ENCODE measurements at regions not wholly inside any gene's neighbourhood (a gene's known extent, or its start where the extent isn't known, plus 50 kb on each side); places are given as distances from the start of the nearest gene placed in this dataset.

DNA sequence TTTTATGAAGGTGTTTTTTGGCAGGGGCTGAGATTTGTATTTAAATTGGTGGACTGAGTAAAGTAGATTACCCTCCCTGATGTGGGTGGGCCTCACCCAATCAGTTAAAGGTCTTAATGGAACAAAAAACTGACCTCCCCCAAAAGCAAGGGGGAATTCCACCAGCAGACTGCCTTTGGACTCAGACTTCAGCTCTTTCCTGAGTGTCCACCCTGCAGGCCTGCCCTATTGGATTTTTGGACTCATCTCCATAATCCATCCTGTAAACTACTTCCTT, 228.4 kb upstream of the CAND1 start:
- intact Hi-C loops (cut with DNase I), result no loop called here
- Histone ChIP-seq H3K4me1 (peaks cover 0 to 8% (median 0%) of the 10 kb centered on the region in 9 donors), H3K27ac (no peak overlapping the region), H3K27me3 (no peaks in the 10 kb centered on the region), H3K4me3 (no peak overlapping the region), H3K9me3 (no peaks in the 10 kb centered on the region), H3K36me3 (no peaks in the 10 kb centered on the region)
- TF ChIP-seq, protein P1, sequence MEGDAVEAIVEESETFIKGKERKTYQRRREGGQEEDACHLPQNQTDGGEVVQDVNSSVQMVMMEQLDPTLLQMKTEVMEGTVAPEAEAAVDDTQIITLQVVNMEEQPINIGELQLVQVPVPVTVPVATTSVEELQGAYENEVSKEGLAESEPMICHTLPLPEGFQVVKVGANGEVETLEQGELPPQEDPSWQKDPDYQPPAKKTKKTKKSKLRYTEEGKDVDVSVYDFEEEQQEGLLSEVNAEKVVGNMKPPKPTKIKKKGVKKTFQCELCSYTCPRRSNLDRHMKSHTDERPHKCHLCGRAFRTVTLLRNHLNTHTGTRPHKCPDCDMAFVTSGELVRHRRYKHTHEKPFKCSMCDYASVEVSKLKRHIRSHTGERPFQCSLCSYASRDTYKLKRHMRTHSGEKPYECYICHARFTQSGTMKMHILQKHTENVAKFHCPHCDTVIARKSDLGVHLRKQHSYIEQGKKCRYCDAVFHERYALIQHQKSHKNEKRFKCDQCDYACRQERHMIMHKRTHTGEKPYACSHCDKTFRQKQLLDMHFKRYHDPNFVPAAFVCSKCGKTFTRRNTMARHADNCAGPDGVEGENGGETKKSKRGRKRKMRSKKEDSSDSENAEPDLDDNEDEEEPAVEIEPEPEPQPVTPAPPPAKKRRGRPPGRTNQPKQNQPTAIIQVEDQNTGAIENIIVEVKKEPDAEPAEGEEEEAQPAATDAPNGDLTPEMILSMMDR (IDR thresholded peaks at IDR 0.05), result no peak
- ATAC-seq (no peak), DNase-seq (no peak)

DNA sequence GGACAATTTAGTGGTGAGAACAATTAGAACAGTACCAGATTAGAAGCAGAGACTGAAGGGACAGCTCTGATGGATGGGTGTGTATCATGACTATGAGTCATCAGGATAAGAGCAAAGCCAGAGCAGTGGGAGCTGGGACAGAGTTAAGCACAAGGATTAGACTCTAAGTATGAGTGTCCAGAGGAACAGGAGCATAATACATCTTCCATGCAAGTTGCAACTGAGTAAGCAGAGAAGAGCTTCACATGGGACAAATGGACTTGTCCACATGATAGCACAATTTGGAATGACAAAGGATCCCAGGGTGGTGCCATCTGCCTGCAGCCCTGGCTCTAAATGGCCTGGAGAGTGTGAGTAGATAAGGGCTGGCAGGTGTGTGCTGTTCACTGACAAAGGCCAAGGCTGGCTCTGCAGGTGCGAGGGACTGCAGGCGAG, 226.4 kb upstream of the CAND1 start:
- DNase-seq (no peak), ATAC-seq (peak in 3 of 8 donors; percentile 68 to 94 (median 80))
- Histone ChIP-seq H3K4me1 (peaks cover 0 to 8% (median 0%) of the 10 kb centered on the region in 9 donors), H3K27me3 (peaks cover 0 to 4% (median 0%) of the 10 kb centered on the region in 7 donors), H3K36me3 (no peaks in the 10 kb centered on the region), H3K27ac (no peak overlapping the region), H3K4me3 (no peak overlapping the region), H3K9me3 (no peaks in the 10 kb centered on the region)
- TF ChIP-seq, protein P1 (IDR thresholded peaks at IDR 0.05), result no peak
- WGBS, 2 donors, result 55 to 75% methylated on average over 2 of the region's 2 CpGs
- intact Hi-C loops (cut with DNase I), result no loop called here

DNA sequence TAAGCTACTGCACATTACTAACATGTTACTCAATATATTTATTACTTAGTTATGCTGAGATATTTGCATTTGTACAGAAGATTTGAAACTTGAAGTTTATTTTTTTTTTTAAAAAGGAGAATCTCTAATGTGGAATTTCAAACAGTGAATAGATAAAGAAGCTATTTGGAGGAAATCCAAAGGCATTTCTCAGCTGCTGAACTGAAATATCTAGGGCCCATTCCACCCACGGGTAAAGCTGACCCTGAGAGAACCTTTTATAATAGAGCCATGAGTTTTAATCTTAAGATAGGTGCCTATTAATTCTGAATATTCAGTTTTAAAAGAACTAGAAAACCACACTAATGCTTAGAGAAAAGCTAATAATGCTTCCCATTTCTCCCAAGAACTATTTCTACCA, 225.4 kb upstream of the CAND1 start:
- DNase-seq (no peak), ATAC-seq (no peak)
- no peaks in the 10 kb centered on the region for H3K9me3 ChIP-seq
- H3K27ac ChIP-seq, result no peak overlapping the region
- no peaks in the 10 kb centered on the region for H3K36me3 ChIP-seq
- no peak overlapping the region for H3K4me3 ChIP-seq
- H3K27me3 ChIP-seq, result peaks cover 0 to 4% (median 0%) of the 10 kb centered on the region in 7 donors
- WGBS, 2 donors, result 9 to 17% methylated on average over 1 of the region's 1 CpG
- TF ChIP-seq, protein P1 (IDR thresholded peaks at IDR 0.05), result no peak
- H3K4me1 ChIP-seq, result peaks cover 0 to 8% (median 0%) of the 10 kb centered on the region in 9 donors
- intact Hi-C loops (cut with DNase I), result no loop called here

DNA sequence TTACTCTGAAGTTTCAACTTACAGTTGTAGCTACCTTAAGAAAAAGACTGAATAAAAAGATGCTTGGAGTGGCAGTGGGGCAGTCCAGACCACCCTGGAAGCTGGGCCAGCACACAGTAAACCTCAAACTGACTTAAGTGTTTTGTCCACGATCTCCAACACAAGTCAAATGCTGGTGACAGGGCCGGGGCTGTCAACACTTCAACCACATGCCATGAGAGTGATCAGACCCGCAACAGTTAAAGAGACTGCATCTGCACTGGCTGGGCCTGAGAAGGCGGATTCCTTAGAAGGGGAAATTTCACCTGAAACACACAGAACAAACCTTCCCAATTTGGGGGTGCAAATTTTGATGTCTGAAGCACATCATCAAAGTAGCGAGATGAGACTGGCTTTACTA, 223.5 kb upstream of the CAND1 start:
- DNase-seq (no peak), ATAC-seq (no peak)
- Histone ChIP-seq H3K4me1 (peaks cover 0 to 8% (median 0%) of the 10 kb centered on the region in 9 donors), H3K9me3 (no peaks in the 10 kb centered on the region), H3K4me3 (no peak overlapping the region), H3K27me3 (peaks cover 0 to 4% (median 0%) of the 10 kb centered on the region in 7 donors), H3K27ac (no peak overlapping the region), H3K36me3 (no peaks in the 10 kb centered on the region)
- TF ChIP-seq, protein P1 (IDR thresholded peaks at IDR 0.05), result no peak
- intact Hi-C loops (cut with DNase I), result no loop called here
- 57 to 58% methylated on average over 5 of the region's 5 CpGs for WGBS, 2 donors

DNA sequence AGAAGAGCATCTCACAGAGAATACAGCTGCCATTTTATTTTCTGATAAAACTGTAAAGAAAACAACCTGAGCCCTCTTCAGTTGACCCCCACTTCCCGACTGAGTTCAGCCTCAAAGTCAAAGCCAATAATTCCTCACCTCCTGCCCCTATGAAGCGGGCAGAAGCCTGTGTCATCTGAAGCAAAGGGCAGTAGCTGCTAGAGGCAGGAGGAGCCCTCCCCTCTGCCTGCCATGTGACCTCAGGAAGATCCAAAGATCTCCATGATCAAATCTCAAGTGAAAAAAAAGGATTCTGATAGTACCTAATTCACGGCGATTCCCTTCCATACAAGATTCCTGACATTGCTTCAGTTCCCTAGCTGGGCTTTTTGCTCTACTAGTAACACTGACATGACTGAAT, 223.1 kb upstream of the CAND1 start:
- intact Hi-C loops (cut with DNase I), result no loop called here
- Histone ChIP-seq H3K9me3 (no peaks in the 10 kb centered on the region), H3K36me3 (no peaks in the 10 kb centered on the region), H3K4me3 (no peak overlapping the region), H3K27ac (no peak overlapping the region), H3K27me3 (peaks cover 0 to 4% (median 0%) of the 10 kb centered on the region in 7 donors), H3K4me1 (peaks cover 0 to 8% (median 0%) of the 10 kb centered on the region in 9 donors)
- 42 to 55% methylated on average over 4 of the region's 4 CpGs for WGBS, 2 donors
- TF ChIP-seq, protein P1 (IDR thresholded peaks at IDR 0.05), result no peak
- DNase-seq (no peak), ATAC-seq (no peak)

Data from heart right ventricle (tissue), 16 donors.